T47D (cell line): ENCODE measurements at regions not wholly inside any gene's neighbourhood (a gene's known extent, or its start where the extent isn't known, plus 50 kb on each side); places are given as distances from the start of the nearest gene placed in this dataset.

ENCODE experiments used
- DNase-seq, 2 experiments: peaks; one replicate each; pipeline versions ENCODE4 v3.0.0 to v3.0.0-alpha.2; 2011 to 2012; ENCODE audit warnings: low read depth in 1 of 2, low spot score in 1 of 2
- JUND ChIP-seq: IDR thresholded peaks from 2 replicates; pipeline ENCODE4 v1.6.1; 2012; ENCODE audit warnings: low read depth
- in situ Hi-C: cut with HindIII; loops from 2 replicates; pipeline ENCODE4 v1.10.0; 2016; ENCODE audit warnings: low sequenced_read_pairs, low pct_unique_long_range_greater_than_20kb

GRCh38 chr9:14007190-14007769, 306.7 kb downstream of the NFIB start:
- no peak for TF ChIP-seq JUND
- in situ Hi-C loops, result no loop called here
- no peak for DNase-seq

- in situ Hi-C loops, result no loop called here
- no peak for TF ChIP-seq JUND
- DNase-seq, result no peak
These were observed 307.4 kb downstream of the NFIB start for GRCh38 chr9:14006386-14007187.

- no peak for TF ChIP-seq JUND
- in situ Hi-C loops, result no loop called here
- no peak for DNase-seq
These were observed 309.8 kb downstream of the NFIB start for GRCh38 chr9:14004110-14004509.

- DNase-seq, result no peak
- in situ Hi-C loops, result no loop called here
- TF ChIP-seq JUND, result no peak
These were observed 319.7 kb downstream of the NFIB start for GRCh38 chr9:13994240-13994639.

GRCh38 chr9:13993632-13994185, 320.2 kb downstream of the NFIB start:
- in situ Hi-C loops, result no loop called here
- DNase-seq, result no peak
- TF ChIP-seq JUND, result no peak

- in situ Hi-C loops, result no loop called here
- DNase-seq, result no peak
- no peak for TF ChIP-seq JUND
These were observed 321.5 kb downstream of the NFIB start for GRCh38 chr9:13992138-13993088.

- in situ Hi-C loops, result no loop called here
- DNase-seq, result no peak
- no peak for TF ChIP-seq JUND
These were observed 322.5 kb downstream of the NFIB start for GRCh38 chr9:13991395-13991794.

- no peak for TF ChIP-seq JUND
- in situ Hi-C loops, result no loop called here
- DNase-seq, result no peak
These were observed 322.9 kb downstream of the NFIB start for GRCh38 chr9:13990994-13991393.

- no peak for DNase-seq
These were observed 323.6 kb downstream of the NFIB start for GRCh38 chr9:13990331-13990730.

GRCh38 chr9:13988944-13989343, 325.0 kb downstream of the NFIB start:
- in situ Hi-C loops, result no loop called here
- no peak for TF ChIP-seq JUND
- DNase-seq, result no peak

More at GRCh38 chr9:13990331-13990730, 323.6 kb downstream of the NFIB start:
- in situ Hi-C loops, result no loop called here
- TF ChIP-seq JUND, result no peak

GRCh38 chr9:13983607-13984006, 330.3 kb downstream of the NFIB start:
- DNase-seq, result no peak
- in situ Hi-C loops, result no loop called here
- no peak for TF ChIP-seq JUND

- DNase-seq, result no peak
- in situ Hi-C loops, result no loop called here
- no peak for TF ChIP-seq JUND
These were observed 334.0 kb downstream of the NFIB start for GRCh38 chr9:13979941-13980318.
